ENCODE measurements at regions not wholly inside any gene's neighbourhood (a gene's known extent, or its start where the extent isn't known, plus 50 kb on each side); places are given as distances from the start of the nearest gene placed in this dataset.
"Not testable (repeated sequence)": the region's sequence is repeated elsewhere in the genome, so short reads cannot be mapped to it uniquely, and the experiment has no call there.

DNA sequence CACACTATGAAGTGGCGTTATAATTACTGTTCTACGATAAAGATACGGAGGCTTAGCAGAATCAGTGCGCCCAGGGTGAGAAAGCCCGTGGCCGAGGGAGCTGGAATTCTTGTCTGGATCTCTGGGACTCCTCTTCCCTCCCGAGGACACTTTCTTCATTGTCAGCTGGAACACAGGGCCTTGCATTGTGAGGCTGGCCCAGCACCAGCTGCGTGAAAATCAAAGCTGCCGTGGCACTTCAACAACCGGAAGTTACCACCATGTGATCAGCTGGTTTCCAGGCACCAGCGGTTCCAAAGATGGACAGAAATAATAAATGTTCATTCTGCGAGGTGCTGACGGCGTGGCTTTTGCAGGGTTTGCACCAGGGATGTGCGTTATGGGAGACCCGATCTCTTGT lies 234.0 kb upstream of the PITRM1 start:
- DNase-seq = no peak

DNA sequence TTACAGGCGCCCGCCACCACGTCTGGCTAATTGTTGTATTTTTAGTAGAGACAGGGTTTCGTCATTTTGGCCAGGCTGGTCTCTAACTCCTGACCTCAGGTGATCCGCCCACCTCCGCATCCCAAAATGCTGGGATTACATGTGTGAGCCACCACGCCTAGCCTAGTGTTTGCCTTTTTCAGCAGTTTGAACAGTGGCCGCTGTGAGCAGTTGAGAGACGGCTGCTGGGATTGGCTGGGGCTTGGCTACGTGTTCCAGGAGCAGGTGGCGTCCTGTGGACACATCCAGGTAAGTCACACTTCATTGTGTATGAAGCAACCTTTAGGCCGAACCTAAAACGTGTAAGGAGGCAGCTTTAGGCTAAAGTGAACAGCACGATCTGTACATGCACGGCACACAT lies 231.8 kb upstream of the PITRM1 start:
- no peak for DNase-seq

DNA sequence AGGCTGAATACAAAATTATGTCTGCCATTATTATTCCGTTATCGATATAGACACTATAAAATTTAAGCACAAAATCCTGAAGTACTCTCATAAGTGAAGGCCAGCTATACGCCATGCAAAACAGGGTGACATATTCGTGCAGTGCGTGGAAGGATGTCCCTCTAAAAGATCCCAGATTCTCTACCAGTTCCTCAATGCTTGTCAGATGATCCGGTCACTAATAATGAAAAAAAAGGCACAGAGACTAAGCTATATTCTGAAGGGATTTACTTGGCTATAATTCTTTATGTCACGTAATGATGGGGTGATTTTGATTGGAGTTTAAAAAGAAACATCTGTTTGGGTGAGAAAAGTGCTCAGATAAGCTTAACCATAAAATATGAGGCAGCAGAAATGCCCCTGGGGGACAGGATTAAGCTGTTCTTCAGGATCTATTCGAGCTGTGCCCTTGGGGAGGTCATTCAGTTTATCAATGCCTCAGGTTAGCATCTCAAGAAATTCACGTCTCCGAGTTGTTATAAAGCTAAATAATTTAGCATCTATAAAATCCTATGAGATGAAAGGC lies 229.7 kb upstream of the PITRM1 start:
- DNase-seq = no peak

DNA sequence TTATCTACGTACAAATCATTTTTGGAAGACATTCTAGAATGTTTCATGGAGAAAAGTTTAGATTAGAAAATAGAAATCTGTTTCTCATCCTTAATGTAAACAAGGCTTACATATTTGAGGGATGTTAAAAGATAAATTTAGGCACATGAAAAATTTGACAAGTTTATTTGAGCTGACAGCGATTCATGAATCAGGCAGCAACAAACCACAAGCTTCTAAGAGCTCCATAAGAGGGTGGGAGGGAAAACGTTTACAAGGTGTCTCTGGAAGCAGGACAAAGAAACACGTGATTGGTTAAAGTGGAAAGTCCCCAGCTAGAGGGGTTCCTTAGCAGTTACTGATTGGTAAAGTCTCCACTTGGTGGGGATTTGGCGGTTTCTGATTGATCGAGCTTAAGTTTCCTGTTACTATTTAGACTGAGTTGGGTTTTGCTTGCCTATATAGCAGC lies 228.9 kb upstream of the PITRM1 start:
- peak in 1 of 3 experiments; percentile 2 for DNase-seq

DNA sequence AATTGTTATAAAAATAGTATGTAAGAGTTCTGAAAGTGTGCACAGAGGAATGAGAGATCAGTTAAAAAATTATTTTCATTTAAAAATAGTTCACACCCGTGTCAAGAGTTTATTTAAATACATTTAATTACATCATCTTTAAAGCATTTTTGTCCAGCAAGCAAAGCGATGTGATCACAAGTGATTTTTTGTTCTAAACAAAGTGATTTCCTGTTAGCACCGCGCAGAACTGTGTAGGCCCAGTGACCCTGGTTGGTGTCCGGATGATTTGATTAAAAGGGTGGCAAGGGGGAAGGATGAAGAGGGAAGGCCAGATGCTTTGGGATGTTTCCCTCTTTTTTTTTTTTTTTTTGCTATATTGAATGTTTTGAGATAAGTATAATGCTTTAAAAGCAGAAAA lies 227.8 kb upstream of the PITRM1 start:
- no peak for DNase-seq

DNA sequence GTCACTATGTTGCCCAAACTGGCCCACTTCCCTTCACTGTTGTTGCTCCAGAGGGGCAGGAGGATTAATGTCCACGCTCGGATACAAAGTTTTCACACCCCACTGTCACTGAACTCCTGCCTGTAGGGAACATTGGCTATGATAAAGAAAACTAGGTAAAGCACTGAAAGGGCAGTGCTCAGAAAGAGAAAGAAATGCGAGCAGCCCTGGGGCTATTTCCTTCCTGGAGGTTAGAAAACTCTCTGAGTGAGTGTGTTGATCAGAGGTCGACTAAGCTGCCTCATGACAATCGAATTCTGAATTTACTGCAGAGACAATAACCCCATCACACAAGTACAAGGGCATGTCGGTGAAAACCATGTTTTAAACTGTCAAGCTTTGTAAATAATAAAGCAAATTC lies 227.2 kb upstream of the PITRM1 start:
- DNase-seq = no peak

DNA sequence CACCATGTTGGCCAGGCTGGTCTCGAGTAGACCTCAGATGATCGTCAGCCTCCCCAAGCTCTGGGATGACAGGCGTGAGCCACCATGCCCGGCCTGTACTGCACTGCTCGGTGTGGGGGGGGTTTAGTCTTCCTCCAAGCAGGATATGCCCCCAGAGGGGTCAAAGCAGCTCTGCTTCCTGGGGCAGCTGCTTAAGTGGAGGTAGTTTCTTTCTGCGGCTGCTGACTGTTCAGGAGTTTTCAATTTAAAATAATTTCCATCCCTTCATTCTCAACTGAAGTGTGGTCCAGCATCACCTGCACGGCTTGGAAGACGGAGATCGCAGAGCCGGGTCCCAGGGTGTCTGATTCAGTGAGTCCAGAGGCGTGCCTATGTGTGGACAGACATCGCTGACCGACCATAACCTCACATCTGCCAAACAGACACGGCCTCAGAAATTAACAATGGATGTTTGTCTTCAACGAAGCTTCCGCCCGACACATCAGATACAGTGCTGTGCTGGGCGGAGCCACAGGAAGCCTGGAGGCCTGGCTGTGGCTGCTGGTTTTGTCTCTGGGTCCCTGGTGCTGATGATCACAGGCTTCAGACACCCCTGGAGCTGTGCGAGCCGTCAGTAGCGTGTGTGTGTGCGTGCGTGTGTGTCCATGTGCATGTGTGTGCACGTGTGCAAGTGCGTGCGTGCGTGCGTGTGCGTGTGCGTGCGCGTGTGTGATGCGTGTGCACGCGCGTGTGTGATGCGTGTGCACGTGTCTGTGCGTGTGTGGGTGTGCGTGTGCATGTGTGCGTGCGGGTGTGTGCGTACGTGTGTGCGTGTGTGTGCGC lies 226.5 kb upstream of the PITRM1 start:
- no peak for DNase-seq

DNA sequence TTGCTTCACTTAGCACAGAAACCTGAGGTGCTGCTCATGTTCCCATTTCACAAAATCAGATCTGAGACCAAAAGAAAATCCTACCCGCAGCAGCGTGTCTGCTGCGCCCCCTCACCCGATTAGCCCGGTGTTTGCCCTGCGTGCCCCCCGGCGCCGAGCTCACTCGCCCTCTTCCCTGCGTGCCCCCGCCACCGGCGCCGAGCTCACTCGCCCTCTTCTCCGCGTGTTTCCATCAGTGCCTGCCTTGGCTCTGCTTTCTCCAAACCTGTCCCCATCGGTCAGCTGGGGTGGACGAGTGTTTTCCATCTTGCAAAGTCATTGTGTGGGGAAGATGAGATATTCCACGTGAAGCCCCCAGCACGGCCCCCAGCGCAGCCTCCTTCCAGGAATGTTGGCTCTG lies 225.3 kb upstream of the PITRM1 start:
- DNase-seq = no peak

DNA sequence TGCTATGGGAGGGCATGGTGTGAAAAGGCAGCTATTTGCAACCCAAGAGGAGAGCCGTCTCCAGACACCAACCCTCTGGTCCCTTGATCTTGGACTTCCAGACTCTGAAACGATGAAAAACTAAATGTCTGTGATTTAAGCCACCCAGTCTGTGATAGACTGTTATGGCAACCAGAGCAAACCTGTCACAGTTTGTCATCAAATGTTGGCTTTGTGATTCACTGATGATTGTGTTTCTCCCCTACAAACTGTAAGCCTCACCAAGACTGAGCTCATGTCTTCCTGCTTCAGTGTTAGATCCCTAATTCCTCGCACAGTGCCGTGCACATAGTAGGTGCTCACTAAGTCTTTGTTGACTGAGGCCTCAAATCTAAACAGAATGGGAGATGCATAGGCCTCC lies 224.6 kb upstream of the PITRM1 start:
- DNase-seq = no peak

DNA sequence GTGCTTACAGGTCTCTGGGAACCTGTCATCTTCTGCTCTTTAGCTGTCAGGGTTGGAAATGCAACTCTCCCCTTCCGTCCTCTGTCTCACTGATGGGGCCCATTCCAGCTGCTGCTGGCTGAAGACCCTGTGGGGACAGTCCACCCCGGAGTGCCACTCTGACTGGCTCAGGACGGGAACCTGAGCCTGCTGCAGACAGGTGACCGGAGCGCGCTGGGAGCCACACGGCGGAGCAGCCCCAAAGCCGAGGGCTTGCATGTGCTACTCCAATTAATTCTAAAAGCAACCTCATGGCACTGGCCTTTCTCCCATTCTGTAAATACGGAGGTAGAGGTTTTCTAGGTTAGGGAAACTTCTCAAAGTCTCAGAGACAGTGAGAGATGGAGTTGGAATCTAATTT lies 223.5 kb upstream of the PITRM1 start:
- no peak for DNase-seq

DNA sequence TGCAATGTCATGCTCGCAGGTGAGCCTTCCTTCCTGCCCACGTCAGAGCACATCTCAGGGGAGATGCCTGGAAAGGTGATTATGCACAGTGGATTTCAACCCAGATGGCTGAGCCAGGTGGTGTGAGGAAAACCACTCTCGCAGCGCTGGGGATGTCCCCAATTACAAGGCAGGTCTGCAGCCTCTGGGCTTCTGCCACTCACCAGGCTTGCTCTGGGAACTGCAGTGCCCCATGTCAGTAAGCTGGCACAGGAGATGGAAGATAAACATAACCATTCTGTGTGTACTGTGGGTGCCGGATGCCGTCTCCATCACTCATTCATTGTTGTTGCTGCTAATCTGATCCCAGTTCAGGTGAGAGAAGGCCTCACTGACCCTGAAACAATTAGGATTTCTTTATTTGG lies 222.9 kb upstream of the PITRM1 start:
- DNase-seq = peak in 1 of 3 experiments; percentile 25

DNA sequence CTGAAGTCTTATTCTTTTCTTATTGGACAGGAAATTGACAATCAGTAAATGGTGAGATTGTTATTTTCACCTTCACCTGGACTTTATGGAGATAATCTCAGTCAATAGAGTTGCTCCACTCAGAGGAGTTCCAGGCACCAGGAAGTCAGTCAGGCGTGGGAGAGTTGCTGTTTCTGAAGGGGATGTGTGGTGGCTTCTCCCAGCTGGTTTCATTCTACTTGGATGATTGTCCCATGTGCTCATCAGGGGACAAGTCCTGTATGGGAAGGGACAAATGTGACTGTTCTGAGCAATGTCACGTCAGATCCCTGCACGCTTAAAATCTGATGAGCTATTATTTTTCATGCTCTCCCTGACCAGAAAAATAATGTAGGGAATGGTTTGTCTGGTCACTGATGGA lies 222.5 kb upstream of the PITRM1 start:
- DNase-seq = no peak

DNA sequence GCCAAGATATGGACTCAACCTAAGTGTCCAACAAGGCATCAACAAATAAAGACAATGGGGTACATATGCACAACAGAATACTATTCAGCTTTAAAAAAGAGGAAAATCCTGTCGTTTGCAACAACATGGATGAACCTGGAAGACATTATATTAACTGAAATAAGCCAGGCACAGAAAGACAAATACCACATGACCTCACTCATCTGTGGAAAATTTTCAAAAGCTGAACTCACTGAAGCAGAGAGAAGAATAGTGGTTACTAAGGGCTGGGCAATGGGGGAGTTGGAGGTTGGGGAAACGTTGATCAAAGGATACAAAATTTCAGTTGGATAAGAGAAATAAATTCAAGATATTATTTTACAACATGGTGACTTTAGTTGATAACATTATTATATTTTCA lies 221.4 kb upstream of the PITRM1 start:
- no peak for DNase-seq

DNA sequence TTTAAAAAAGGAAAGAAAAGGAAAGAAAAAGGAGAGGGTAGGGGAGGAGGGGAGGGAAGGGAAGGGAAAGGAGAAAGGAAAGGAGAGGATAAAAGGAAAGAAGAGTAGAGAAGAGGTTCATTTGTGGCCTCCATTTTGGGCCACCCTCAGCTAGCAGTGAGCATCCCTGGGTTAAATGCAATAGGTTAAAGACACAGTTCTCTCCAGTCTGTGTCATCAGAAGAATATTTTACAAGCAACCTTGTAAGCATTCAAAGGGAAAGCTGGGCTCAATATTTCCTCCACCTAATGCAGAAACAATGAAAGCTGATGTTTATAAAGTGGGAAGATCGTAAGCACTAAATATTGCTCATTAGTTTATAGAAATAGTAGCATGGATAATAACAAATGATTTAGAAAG lies 219.1 kb upstream of the PITRM1 start:
- no peak for DNase-seq

DNA sequence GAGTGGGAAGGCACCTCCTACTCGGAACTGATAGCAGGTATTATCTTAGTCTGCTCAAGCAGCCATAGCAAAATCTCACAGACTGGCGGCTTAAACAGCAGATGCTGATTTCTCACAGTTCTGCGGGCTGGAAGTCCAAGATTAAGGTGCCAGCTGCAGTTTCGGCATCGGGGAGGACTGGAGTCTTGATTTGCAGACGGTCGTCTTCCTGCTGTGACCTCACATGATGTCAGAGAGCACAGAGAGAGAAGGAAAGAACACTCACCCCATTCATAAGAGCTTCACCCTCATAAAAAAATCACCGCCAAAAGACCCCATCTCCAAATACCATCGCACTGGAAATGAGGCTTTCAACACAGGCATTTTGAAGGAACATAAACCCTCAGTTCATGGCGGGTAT lies 216.5 kb upstream of the PITRM1 start:
- DNase-seq = no peak

DNA sequence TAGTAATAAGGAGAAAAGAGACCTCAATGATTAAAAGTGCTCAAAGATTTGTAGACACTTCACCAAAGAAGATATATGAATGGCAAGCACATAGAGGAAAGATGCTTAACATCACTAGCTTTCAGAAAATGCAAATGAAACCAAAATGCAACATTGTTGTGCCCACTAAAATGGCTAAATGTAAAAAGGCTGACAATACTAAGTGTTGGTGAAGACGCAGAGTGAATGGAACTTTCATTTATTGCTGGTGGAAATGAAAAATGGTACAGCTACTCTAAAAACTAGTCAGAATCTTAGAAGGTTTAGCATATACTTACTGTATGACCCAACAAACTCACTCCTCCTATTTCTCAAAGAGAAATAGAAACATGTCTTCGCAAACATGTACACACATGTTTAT lies 212.9 kb upstream of the PITRM1 start:
- no peak for DNase-seq

DNA sequence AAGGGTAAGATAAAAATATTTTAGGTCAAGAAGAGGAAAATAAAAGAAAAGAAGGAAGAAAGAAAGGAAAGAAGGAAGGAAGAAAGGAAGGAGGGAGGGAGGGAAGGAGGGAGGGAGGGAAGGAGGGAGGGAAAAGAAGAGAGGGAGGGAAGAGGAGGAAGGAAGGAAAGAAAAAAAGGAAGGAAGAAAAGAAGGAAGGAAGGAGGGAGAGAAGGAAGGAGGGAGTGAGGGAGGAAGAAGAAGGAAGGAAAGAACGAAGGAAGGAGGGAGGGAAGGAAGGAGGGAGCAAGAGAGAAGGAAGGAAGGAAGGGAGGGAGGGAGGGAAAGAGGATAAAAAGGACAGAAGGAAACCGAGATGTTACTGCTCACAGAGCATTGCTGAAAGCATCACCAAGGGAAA lies 209.5 kb upstream of the PITRM1 start:
- DNase-seq = no peak

DNA sequence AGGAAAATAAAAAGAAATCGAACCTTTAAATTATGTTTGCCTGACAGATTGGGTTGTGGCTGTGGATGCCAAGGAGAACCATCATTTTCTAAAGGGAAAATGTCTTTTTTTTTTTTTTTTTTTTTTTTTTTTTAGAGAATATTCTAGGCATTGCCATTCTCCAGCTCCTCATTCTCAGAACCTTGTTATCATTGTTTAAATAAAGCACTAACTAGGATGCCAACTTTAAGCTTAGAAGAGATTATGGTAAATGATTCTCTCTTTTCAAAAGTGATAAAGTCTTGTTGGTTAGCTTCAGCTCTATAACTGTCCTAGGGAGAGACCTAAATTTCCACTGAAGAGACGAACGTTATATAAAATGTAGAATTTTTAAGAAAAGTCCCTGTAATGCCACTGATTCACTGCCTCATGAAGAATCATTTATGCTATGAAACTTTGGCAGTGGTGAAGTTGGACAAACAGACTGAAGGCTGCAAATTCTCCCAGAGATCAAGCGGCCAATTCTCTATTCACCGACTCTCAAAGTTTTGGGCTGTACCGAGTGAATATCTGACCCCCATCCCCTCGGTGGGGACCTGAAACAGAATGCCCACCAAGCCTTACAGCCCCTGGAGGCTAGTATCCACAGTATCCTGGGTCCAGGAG lies 207.9 kb upstream of the PITRM1 start:
- DNase-seq = no peak

DNA sequence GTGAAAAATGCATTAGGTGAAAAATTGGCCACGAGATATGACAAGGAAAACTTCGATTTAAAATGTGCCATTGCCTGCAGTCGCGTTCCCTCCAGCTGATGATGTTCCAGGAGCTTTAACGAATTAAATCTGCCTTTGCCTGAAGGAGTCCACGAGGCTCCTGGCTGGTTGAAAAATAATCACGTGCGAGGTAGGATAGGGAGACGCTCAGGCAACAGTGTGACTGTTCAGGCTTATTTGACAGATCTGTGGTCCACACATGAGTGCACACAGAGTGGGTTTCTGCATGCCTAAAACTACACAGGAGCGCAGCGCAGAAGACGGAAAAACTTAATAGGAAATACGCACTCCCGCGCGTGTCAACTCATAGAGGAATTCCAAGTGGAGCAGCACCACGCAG lies 204.0 kb upstream of the PITRM1 start:
- no peak for DNase-seq

DNA sequence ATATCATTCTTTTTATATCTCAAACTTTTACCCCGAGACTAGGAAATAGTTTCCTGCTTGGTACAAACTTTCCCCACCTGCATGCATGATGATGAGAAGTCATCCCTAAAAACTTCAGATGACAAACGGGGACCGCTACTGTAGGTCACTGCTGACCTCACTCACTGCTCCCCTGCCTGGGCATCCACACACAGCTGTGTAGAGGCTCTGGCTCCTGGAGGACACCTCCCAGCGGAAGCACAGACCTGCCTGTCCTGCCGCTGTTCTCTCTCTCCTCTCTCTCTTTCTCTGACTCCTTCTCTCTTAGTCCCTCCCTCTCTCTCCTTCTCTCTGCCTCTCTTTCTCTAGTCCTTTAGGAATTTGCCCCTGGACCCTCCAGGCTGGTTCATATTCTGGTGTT lies 202.9 kb upstream of the PITRM1 start:
- DNase-seq = no peak

DNA sequence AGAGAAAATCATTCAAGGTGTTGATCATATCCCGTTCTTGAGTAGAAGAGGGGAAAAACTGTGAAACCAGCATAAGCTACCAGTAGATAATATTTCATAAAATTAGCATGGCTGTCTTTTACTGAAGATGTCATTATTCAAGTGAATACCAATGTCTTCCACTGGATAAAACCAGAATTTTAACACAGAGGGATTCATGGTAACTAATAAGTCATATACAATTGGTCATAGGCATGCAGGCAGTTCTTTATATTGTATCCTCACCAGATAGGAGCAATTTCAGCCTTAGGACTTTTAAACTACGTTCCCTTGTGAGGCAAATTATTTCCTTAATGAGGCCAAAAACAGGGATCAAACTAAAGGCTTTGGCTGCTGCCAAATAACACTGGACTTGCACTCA lies 202.3 kb upstream of the PITRM1 start:
- no peak for DNase-seq

DNA sequence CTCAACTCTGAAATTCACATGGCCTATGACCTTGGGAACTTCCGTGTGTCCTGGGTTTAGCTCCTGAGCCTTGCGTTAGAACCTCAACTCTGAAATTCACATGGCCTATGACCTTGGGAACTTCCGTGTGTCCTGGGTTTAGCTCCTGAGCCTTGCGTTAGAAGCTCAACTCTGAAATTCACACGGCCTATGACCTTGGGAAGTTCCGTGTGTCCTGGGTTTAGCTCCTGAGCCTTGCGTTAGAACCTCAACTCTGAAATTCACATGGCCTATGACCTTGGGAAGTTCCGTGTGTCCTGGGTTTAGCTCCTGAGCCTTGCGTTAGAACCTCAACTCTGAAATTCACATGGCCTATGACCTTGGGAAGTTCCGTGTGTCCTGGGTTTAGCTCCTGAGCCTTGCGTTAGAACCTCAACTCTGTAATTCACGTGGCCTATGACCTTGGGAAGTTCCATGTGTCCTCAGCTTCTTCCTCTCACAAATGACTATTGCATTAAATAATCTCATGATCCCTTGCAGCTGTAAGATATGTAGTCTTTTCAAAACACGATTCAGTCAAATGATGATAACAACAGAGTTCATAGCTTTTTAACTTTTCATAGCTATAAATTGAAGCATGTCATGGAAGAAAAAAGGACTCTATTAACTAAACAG lies 200.9 kb upstream of the PITRM1 start:
- DNase-seq = not testable (repeated sequence)

DNA sequence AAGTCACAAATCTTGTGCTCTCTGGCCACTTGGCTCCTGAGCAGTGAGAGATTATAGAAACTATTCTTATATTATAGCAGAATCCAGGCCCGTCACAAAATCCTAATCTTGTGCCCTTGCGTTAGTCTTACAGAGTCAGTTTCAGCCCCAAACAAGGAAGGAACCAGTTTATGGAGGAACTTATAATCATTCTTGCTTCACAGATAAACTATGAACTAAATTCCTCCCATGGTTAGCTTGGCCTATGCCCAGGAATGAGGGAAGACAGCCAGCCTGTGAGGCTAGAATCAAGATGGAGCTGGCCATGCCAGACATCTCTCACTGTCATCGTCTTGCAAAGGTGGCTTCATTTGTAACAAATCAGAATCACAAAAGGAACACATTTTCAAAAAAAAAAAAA lies 199.7 kb upstream of the PITRM1 start:
- no peak for DNase-seq

DNA sequence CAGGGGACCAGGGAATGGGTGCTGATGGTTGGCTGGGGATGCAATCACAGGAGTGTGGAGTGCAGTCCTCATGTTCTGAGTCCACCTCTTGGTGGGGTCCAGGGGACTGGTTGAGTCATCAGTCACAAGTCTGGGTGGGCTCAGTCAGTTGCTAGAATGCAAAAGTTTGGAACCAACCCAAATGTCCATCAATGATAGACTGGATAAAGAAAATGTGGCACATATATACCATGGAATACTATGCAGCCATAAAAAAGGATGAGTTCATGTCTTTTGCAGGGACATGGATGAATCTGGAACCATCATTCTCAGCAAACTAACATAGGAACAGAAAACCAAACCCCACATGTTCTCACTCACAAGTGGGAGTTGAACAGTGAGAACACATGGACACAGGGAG lies 199.0 kb upstream of the PITRM1 start:
- DNase-seq = not testable (repeated sequence)
